ENCODE measurements at regions not wholly inside any gene's neighbourhood (a gene's known extent, or its start where the extent isn't known, plus 50 kb on each side); places are given as distances from the start of the nearest gene placed in this dataset.

DNA sequence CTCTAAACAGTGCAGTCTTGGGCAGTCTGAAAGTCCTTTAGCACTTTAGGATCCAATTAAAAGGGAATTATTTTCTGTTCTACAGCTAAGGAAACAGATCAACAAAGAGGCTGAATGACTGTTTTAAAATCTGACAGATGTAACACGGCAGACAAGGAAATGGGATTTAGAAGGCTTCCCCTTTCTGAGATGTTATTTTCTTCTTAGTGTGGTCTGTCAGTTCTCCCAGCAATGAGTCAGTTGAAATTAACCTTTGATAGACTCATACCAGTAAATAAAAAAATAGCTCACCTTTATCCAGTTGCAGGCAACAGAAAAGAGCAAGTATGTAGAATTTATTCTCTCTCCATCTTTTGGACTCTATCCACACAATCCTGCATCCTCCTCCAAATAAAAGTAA lies 98.1 kb downstream of the NEDD1 start:
- H3K27ac ChIP-seq: no peak overlapping the region
- no peak overlapping the region for H3K4me3 ChIP-seq
- TF ChIP-seq, protein P1, sequence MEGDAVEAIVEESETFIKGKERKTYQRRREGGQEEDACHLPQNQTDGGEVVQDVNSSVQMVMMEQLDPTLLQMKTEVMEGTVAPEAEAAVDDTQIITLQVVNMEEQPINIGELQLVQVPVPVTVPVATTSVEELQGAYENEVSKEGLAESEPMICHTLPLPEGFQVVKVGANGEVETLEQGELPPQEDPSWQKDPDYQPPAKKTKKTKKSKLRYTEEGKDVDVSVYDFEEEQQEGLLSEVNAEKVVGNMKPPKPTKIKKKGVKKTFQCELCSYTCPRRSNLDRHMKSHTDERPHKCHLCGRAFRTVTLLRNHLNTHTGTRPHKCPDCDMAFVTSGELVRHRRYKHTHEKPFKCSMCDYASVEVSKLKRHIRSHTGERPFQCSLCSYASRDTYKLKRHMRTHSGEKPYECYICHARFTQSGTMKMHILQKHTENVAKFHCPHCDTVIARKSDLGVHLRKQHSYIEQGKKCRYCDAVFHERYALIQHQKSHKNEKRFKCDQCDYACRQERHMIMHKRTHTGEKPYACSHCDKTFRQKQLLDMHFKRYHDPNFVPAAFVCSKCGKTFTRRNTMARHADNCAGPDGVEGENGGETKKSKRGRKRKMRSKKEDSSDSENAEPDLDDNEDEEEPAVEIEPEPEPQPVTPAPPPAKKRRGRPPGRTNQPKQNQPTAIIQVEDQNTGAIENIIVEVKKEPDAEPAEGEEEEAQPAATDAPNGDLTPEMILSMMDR (IDR thresholded peaks at IDR 0.05): no peak
- TF ChIP-seq POLR2A (IDR thresholded peaks at IDR 0.05): no peak
- no peaks in the 10 kb centered on the region for H3K36me3 ChIP-seq
- DNase-seq: no peak
- H3K27me3 ChIP-seq: peaks cover 0 to 6% (median 0%) of the 10 kb centered on the region in 4 donors
- no peaks in the 10 kb centered on the region for H3K4me1 ChIP-seq
- intact Hi-C loops (cut with DNase I): no loop called here
- WGBS, 2 donors: 5 to 6% methylated on average over 1 of the region's 1 CpG
- no peaks in the 10 kb centered on the region for H3K9me3 ChIP-seq

DNA sequence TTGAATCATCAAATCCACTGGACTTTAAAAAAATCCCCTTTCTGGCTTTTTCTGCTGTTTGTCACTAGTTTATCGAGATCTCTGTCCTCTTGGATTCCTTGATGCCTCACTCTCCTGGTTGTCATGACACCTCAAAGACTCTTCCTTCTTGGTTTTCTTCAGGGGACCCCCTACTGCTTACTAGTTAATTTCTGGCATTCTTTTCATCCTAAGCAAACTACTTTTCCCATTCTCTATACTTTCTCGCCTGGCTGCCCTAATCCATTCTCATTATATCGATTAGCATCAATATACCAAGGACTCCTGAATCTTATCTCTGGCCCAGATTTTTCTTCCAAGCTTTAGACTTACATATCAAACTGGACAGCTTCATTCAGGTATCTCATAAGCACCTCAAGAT lies 98.6 kb downstream of the NEDD1 start:
- intact Hi-C loops (cut with DNase I): no loop called here
- DNase-seq: no peak
- Histone ChIP-seq H3K36me3 (no peaks in the 10 kb centered on the region), H3K9me3 (no peaks in the 10 kb centered on the region), H3K4me1 (no peaks in the 10 kb centered on the region), H3K4me3 (no peak overlapping the region), H3K27me3 (peaks cover 0 to 6% (median 0%) of the 10 kb centered on the region in 4 donors), H3K27ac (no peak overlapping the region)
- 87 to 92% methylated on average over 3 of the region's 3 CpGs for WGBS, 2 donors
- TF ChIP-seq, protein P1 (IDR thresholded peaks at IDR 0.05): no peak
- TF ChIP-seq POLR2A (IDR thresholded peaks at IDR 0.05): no peak

DNA sequence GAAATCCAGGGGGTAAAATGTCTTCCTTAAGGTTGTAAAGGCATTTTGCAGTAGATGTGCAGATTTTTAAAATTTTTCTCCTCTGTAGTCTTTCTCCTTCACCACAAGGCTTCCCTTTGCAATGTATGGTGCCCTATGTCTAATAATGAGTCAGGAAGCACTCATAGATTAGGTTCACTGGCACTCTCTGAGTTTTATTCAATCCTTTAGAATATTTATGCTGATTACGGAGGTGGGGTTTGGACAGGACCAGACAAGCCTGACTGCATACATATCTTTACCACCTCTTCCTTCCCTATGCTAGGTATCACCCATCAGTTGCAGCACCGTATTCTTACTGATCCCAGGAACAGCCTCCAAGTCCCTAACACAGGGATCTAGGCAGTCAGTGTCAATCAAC lies 99.5 kb downstream of the NEDD1 start:
- no peak for DNase-seq
- 48 to 81% methylated on average over 2 of the region's 2 CpGs for WGBS, 2 donors
- intact Hi-C loops (cut with DNase I): no loop called here
- TF ChIP-seq POLR2A (IDR thresholded peaks at IDR 0.05): no peak
- TF ChIP-seq, protein P1 (IDR thresholded peaks at IDR 0.05): no peak
- H3K4me3 ChIP-seq: no peak overlapping the region
- no peaks in the 10 kb centered on the region for H3K9me3 ChIP-seq
- H3K27me3 ChIP-seq: peaks cover 0 to 6% (median 0%) of the 10 kb centered on the region in 4 donors
- H3K36me3 ChIP-seq: no peaks in the 10 kb centered on the region
- no peak overlapping the region for H3K27ac ChIP-seq
- no peaks in the 10 kb centered on the region for H3K4me1 ChIP-seq

DNA sequence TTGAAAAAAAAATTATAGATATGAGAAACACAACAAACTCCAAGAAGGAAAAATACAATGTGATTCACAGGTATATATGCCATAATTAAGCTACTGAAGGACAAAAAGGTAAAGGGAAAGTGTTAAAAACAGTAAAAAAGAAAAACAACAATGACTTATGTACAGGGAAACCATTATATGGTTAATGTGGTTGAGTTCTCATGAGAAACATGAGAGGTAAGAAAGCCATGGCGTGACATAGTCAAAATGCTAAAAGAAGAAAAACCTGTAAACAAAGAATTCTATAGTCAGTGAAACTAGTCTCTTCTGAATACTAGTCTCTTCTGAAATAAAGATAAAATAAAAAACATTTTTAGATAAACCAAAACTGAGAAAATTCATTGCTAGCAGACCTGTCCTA lies 109.1 kb downstream of the NEDD1 start:
- TF ChIP-seq, protein P1 (IDR thresholded peaks at IDR 0.05): no peak
- TF ChIP-seq POLR2A (IDR thresholded peaks at IDR 0.05): no peak
- H3K4me3 ChIP-seq: no peak overlapping the region
- WGBS, 2 donors: 81 to 84% methylated on average over 1 of the region's 1 CpG
- no peaks in the 10 kb centered on the region for H3K27me3 ChIP-seq
- DNase-seq: no peak
- no peaks in the 10 kb centered on the region for H3K9me3 ChIP-seq
- no peaks in the 10 kb centered on the region for H3K36me3 ChIP-seq
- intact Hi-C loops (cut with DNase I): no loop called here
- H3K27ac ChIP-seq: no peak overlapping the region
- H3K4me1 ChIP-seq: no peaks in the 10 kb centered on the region

DNA sequence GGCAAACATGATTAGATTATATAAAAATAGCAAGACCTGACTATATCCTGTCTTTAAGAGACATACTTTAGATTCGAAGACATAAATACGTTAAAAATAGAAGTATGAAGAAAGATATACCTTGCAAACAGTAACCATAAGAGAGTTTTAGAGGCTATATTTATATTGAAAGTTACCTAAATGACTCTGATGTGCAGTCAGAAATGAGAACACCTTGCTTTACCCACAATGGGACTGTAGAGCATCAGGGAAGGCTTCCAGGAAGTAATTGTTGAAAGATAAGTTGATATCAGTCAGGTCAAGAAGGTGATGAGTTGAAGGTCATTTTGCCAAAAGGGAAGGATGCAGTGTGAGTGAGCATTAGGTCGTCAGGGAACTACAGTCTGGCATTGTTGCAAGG lies 110.2 kb downstream of the NEDD1 start:
- H3K9me3 ChIP-seq: no peaks in the 10 kb centered on the region
- H3K4me1 ChIP-seq: no peaks in the 10 kb centered on the region
- no peaks in the 10 kb centered on the region for H3K36me3 ChIP-seq
- no peak overlapping the region for H3K4me3 ChIP-seq
- H3K27ac ChIP-seq: no peak overlapping the region
- intact Hi-C loops (cut with DNase I): no loop called here
- DNase-seq: no peak
- TF ChIP-seq POLR2A (IDR thresholded peaks at IDR 0.05): no peak
- TF ChIP-seq, protein P1 (IDR thresholded peaks at IDR 0.05): no peak
- WGBS, 2 donors: 65 to 68% methylated on average over 3 of the region's 3 CpGs
- H3K27me3 ChIP-seq: no peaks in the 10 kb centered on the region

Measured in esophagus squamous epithelium (tissue), 5 donors.